HG03139 (cell line): ENCODE measurements at regions not wholly inside any gene's neighbourhood (a gene's known extent, or its start where the extent isn't known, plus 50 kb on each side); places are given as distances from the start of the nearest gene placed in this dataset.
"Not testable (repeated sequence)": the region's sequence is repeated elsewhere in the genome, so short reads cannot be mapped to it uniquely, and the experiment has no call there.

Experiments used
- ATAC-seq: cut with Tn5 transposase; IDR thresholded peaks from one replicate; pipeline ENCODE4 v1.9.1; 2021; ENCODE audit not compliant: unreplicated experiment

DNA sequence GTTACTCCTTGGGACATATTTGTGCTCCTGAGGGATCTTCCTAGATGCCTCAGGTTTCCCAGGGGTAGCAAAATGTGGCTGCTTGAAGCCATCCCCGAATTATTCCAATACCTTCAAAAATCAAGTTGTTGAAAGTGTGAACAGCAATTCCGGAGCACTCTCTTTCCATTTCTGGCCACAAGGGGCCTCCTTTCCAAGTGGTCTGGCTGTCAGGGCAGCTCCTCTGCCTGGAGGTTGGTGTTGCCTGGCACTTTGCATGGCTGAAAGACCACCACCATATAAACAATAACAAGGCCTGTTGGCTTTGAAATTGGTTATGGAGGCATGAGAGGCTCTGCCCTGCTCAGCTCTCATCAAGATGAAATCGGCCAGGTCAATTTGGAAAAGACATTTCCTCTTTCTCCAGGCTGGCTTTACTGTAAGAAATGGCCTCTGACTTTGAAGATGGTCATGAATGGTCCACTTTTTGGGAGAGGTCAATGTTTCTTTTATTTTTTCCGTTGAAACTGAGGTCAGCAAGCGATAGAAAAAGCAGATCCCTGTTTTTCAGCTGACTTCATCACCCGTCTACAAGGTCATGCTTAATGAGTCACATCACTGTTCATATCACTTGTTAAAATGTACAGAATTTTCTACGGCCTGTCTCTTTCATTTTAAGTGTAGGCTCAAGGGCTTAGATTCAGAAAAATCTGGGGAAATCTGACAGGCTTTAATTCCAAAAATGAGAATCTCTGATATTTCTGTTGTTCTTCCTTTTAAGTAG is 481.1 kb upstream of the ZNF608 start:
- ATAC-seq: no peak

GRCh38 chr5:125228363-125229070 is 482.1 kb upstream of the ZNF608 start:
- ATAC-seq: no peak

- ATAC-seq: no peak
Observed at GRCh38 chr5:125229556-125229955, 483.1 kb upstream of the ZNF608 start.

GRCh38 chr5:125232779-125233230 is 486.4 kb upstream of the ZNF608 start:
- no peak for ATAC-seq

GRCh38 chr5:125233944-125234343 is 487.5 kb upstream of the ZNF608 start:
- no peak for ATAC-seq

- no peak for ATAC-seq
Observed at GRCh38 chr5:125236007-125236406, 489.6 kb upstream of the ZNF608 start.

- ATAC-seq: no peak
Observed at GRCh38 chr5:125236981-125237380, 490.5 kb upstream of the ZNF608 start.

DNA sequence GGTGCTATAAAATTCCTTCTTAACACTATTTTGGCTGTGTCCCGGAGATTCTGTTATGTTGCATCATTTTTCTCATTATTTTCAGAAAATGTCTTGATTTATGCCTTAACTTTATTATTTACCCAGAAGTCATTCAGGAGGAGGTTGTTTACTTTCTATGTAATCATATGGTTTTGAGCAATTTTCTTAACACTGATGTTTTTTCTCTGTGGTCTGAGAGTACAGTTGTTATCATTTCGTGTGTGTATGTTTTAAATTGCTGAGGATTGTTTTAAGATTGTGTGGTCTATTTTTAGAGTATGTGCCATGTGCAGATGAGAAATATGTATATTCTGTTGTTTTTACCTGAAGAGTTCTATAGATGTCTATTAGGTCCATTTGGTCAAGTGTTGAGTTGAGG is 498.1 kb upstream of the ZNF608 start:
- no peak for ATAC-seq

DNA sequence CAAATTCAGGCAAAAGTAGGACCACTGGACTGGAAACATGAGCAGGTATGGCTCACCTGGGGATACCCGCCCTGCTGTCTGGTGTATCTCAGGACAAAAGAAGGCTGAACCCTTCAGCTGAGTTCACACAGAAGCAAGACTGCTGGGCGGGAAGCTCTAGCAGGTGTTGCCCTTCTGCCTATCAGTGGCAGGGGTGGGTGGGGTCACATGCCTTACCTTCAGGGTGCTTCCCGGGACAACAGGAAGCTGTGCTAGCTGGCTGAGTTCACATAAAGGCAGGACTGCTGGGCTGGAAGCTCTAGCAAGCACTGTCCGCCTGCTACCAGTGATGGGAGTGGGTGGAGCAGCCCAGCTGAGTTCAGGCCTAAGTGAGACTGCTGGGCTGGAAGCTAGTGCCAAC is 498.8 kb upstream of the ZNF608 start:
- ATAC-seq: no peak

DNA sequence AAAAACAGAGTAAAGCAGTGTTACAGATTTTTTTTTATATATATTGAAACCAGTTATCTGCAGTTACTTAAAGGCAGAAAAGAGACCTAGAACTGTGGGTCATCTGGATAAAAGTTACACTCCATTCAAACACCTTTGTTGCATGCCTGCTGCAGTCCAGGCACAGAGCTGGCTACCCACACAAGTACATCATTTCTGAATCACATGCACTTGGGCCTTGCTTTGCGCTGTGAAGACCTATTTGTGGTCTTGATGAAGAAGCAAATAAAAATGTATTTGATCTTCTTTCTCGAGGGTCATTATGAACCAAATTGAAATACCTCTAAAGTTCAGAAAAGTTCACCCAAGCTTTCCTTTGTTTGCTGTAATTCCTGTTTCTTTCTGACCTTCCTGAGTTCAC is 503.0 kb upstream of the ZNF608 start:
- no peak for ATAC-seq

DNA sequence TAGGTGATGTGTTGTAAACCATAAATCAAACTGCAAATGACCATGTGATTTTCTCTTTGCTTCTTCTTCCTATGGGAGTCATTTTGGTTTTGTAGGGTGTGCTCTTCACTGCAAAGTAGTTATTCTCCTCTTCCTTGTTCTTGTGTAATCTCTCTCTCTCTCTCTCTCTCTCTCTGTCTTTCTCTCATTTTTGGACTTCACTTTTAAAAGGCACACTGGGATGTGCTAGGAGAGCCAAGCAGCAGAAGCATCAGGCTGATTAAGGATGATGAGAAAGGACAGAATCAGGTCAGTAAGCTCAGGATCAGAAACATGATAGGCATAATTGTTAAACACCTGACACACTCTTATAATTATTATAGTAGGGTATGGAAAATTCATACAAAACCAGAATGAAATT is 505.3 kb upstream of the ZNF608 start:
- ATAC-seq: no peak

DNA sequence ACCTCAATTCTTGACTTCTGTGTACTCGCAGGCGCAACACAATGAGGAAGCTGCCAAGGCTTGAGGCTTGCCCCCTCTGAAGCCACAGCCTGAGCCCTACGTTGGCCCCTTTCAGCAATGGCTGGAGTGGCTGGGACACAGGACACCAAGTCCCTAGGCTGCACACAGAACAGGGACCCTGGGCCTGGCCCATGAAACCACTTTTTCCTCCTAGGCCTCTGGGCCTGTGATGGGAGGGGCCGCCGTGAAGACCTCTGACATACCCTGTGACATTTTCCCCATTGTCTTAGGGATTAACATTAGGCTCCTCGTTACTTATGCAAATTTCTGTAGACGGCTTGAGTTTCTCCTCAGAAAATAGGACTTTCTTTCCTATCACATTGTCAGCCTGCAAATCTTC is 507.2 kb upstream of the ZNF608 start:
- not testable (repeated sequence) for ATAC-seq

DNA sequence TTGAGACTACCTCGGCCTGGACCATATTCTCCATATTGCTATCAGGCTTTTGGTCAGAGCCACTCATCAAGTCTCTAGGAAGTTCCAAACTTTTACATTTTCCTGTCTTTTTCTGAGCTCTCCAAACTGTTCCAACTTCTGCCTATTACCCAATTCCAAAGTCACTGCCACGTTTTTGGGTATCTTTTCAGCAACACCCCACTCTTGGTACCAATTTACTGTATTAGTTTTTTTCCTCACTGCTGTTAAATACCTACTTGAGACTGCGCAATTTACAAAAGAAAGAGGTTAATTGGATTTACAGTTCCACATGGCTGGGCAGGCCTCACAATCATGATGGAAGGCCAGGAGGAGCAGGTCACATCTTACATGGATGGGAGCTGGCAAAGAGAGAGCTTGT is 507.8 kb upstream of the ZNF608 start:
- no peak for ATAC-seq

DNA sequence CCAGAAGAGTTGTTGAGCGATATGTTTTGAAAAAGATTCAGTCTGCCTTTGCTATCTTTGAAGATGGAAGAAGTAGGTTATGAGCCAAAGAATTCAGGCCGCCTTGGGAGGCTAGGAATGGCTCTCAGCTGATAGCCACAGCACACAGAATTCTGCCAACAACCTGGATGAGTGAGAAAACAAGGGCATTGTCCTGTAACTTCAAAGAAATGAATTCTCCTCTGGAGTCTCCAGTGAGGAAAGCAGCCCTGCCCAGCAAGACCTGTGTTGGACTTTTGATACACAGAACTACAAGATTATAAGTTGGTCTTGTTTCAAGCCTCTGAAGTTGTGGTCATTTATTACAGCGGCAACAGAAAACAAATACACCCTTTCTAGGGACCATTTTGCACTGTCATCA is 509.9 kb upstream of the ZNF608 start:
- no peak for ATAC-seq

DNA sequence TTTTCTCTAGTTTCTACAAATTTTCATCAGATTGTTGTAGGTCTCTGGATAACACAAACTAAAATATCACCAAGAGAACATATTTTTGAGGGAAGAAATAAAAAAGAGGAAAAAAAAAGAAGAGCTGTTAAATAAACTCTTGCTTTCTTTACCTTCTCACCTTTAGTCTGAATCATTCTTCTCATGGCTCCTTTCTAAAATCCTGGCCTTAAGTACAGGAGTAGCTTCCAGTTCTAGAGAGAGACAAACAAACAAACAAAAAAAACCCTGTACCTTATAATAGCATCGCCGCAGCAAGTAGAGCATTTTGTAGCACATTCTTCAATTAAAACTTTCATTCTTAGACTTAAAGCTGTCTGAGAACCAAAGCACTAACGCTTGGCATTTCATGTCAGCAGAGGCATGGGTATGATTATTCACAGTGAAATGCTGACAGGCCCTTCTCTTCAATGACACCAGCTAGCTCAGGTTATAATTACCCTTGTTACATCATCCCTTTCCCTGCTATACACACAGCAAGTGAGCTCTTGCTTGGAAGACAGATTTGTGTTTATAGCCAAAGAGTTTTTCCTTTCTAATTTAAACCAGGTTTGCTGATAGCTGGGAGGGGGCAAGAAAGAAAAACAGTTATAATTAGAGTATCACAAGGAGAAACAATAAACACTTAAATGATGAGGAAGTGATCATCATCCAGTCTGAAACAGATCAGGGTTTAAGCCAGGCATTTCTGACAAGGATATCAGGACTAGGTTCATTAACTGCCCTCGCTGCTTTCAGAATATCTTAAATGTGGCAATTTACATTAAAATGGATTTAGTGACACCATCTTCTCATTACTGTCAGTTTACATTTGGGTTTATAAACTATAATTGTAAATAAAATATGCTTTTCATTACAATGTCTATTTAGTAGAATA is 510.9 kb upstream of the ZNF608 start:
- ATAC-seq: no peak

DNA sequence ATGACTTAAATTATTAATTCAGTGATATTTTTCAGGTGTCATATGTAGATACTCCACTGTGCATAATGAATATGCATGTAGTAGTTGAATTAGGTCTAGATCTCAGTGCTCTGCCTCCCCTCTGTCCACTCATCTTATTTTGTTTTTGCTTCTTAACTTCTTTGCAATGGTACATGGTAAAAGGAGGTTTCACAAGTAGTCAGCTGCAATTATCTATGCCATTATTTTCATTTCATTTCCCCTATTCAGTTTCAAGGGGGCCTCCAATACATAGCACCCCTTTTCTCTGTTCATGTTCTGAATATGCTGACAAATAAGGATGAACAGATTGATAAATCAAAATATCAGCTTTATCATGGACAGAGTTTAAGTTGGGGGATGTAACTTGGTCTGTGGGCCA is 511.6 kb upstream of the ZNF608 start:
- ATAC-seq: no peak

DNA sequence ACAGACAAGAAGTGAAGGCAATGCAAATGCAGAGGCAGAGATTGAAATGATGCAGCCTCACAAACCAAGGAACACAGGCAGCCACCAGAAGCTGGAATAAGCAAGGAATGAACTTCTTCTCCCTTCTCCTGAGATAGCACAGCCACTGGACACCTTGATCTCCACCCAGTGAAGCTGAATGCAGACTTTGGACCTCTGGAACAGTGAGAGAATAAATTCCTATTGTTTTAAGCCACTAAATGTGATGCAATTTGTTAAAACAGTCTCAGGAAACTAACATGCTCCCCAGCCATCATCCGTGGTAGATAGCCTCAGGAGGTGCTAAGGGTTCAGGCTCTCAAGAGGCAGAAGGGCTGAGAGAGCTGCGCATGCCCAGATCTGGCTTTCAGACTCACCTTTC is 512.2 kb upstream of the ZNF608 start:
- ATAC-seq: no peak

DNA sequence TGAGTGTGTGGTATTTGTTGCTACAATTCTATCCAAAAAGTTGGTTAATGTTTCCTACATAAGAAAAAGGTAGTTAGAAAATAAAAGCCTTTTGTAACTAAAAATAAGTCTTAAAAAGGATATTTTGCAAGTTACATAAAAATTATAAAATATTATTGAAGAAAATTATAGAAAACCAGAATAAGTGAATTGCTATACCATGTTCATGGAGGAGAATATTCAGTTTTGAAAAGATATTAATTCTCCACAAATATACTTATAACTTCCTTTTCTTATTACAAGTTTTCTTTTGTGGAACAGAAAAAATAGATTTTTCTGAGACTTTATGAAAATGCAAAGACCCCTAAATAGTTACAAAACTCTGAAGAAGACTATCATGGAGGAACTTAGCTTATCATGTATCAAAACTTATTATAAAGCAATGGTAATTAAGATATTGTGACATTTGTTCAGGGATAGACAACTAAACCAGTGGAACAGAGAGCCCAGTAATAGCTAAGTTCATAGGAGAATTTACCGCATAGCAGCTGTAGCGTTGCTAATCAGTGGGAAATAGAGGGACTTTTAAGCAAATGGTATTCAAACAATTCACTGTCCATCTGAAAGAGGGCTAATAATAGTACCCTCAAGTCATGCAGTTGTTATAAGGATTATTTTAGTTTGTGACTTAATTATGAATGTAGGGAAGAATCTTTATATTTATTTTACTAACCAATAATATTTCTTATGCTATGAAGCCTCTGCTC is 515.2 kb upstream of the ZNF608 start:
- ATAC-seq: no peak

GRCh38 chr5:125262782-125263181 is 516.3 kb upstream of the ZNF608 start:
- ATAC-seq: no peak

DNA sequence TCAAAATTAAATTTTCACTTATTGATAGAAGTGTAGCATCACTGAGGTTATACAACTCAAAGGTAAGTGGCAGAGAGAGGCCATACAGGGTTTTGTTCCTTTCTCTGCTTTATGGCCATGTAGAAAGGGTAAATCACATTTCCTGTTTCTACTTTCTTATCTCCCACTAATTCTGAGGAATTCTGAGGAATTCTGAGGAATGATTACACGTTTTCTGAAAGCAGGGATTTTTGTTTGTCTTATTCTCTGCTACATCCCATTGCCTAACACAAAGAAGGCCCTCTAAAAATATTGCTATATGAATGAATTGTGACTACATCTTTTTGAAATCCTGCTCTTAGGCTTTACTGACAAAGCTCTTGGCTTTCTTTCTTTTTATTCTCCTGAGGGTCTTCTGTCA is 516.9 kb upstream of the ZNF608 start:
- no peak for ATAC-seq

- ATAC-seq: no peak
Observed at GRCh38 chr5:125266106-125266505, 519.7 kb upstream of the ZNF608 start.
